ENCODE measurements at regions not wholly inside any gene's neighbourhood (a gene's known extent, or its start where the extent isn't known, plus 50 kb on each side); places are given as distances from the start of the nearest gene placed in this dataset.

- TF ChIP-seq, protein P1, sequence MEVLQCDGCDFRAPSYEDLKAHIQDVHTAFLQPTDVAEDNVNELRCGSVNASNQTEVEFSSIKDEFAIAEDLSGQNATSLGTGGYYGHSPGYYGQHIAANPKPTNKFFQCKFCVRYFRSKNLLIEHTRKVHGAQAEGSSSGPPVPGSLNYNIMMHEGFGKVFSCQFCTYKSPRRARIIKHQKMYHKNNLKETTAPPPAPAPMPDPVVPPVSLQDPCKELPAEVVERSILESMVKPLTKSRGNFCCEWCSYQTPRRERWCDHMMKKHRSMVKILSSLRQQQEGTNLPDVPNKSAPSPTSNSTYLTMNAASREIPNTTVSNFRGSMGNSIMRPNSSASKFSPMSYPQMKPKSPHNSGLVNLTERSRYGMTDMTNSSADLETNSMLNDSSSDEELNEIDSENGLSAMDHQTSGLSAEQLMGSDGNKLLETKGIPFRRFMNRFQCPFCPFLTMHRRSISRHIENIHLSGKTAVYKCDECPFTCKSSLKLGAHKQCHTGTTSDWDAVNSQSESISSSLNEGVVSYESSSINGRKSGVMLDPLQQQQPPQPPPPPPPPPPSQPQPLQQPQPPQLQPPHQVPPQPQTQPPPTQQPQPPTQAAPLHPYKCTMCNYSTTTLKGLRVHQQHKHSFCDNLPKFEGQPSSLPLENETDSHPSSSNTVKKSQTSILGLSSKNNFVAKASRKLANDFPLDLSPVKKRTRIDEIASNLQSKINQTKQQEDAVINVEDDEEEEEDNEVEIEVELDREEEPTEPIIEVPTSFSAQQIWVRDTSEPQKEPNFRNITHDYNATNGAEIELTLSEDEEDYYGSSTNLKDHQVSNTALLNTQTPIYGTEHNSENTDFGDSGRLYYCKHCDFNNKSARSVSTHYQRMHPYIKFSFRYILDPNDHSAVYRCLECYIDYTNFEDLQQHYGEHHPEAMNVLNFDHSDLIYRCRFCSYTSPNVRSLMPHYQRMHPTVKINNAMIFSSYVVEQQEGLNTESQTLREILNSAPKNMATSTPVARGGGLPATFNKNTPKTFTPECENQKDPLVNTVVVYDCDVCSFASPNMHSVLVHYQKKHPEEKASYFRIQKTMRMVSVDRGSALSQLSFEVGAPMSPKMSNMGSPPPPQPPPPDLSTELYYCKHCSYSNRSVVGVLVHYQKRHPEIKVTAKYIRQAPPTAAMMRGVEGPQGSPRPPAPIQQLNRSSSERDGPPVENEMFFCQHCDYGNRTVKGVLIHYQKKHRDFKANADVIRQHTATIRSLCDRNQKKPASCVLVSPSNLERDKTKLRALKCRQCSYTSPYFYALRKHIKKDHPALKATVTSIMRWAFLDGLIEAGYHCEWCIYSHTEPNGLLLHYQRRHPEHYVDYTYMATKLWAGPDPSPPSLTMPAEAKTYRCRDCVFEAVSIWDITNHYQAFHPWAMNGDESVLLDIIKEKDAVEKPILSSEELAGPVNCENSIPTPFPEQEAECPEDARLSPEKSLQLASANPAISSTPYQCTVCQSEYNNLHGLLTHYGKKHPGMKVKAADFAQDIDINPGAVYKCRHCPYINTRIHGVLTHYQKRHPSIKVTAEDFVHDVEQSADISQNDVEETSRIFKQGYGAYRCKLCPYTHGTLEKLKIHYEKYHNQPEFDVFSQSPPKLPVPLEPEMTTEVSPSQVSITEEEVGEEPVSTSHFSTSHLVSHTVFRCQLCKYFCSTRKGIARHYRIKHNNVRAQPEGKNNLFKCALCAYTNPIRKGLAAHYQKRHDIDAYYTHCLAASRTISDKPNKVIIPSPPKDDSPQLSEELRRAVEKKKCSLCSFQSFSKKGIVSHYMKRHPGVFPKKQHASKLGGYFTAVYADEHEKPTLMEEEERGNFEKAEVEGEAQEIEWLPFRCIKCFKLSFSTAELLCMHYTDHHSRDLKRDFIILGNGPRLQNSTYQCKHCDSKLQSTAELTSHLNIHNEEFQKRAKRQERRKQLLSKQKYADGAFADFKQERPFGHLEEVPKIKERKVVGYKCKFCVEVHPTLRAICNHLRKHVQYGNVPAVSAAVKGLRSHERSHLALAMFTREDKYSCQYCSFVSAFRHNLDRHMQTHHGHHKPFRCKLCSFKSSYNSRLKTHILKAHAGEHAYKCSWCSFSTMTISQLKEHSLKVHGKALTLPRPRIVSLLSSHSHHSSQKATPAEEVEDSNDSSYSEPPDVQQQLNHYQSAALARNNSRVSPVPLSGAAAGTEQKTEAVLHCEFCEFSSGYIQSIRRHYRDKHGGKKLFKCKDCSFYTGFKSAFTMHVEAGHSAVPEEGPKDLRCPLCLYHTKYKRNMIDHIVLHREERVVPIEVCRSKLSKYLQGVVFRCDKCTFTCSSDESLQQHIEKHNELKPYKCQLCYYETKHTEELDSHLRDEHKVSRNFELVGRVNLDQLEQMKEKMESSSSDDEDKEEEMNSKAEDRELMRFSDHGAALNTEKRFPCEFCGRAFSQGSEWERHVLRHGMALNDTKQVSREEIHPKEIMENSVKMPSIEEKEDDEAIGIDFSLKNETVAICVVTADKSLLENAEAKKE (CRISPR knock-in tag; IDR thresholded peaks at IDR 0.05) = no peak
- no peak for TF ChIP-seq EZH2 (IDR thresholded peaks at IDR 0.05; ENCODE audit: low read depth, unreplicated experiment)
Measured at GRCh38 chr7:126005064-126005463, 1075.4 kb upstream of the POT1 start (continued).

GRCh38 chr7:126001349-126001748, 1071.7 kb upstream of the POT1 start:
- peak overlapping the region; percentile 44; the same call in 1 of the 2 replicates for H2AFZ ChIP-seq
- peaks cover 5% of the 10 kb centered on the region; the same call in 1 of the 2 replicates for H3K9me2 ChIP-seq (ENCODE audit: insufficient read depth)
- peak; percentile 59; the same call in 2 of the 3 replicates for ATAC-seq
- Mint-ChIP-seq H3K4me1 (peaks cover 15% of the 10 kb centered on the region), H3K36me3 (ENCODE audit: low read depth) (no peaks in the 10 kb centered on the region; the same call in 2 of the 3 replicates), H3K27ac (no peak overlapping the region), H3K27me3 (ENCODE audit: insufficient read depth, low read depth, poor library complexity) (no peaks in the 10 kb centered on the region), H3K4me3 (no peak overlapping the region), H3K9me3 (no peaks in the 10 kb centered on the region; the same call in 2 of the 3 replicates)
- H3K79me2 ChIP-seq (replicated peaks; ENCODE audit: insufficient read depth) = no peaks in the 10 kb centered on the region
- no peak overlapping the region for H3K4me3 ChIP-seq
- H3K4me1 ChIP-seq (ENCODE audit: insufficient read depth) = no peaks in the 10 kb centered on the region
- no peaks in the 10 kb centered on the region for H3F3A ChIP-seq (replicated peaks; ENCODE audit: low read depth)
- H3K36me3 ChIP-seq (ENCODE audit: insufficient read depth) = no peaks in the 10 kb centered on the region
- no peak for TF ChIP-seq CREB1 (CRISPR knock-in tag; IDR thresholded peaks at IDR 0.05; ENCODE audit: low read depth)
- H3K27ac ChIP-seq (ENCODE audit: low read depth) = no peak overlapping the region
- no peak for DNase-seq (ENCODE audit: low spot score)
- no peaks in the 10 kb centered on the region for H4K20me1 ChIP-seq (replicated peaks; ENCODE audit: insufficient read depth)
- H3K27me3 ChIP-seq (ENCODE audit: insufficient read depth) = no peaks in the 10 kb centered on the region
- no peak overlapping the region for H3K4me2 ChIP-seq

DNA sequence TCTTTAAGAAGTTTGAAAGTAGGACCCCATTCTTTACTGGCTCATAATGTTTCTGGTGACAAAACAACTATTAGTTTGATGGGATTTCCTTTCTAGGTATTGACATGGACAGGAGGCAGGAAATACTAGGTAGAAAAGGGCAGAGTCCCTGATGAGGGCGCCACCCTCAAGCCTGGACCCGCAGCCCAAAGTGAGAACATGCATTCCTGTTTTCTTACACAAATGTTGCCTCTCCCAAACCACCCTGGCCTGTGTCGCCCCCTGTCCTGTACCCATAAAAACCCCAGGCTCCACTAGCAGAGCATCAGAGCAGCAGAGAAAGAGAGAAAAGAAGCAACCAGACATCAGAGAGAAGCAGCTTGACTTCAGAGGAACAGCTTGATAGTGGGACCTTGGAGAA, 1055.2 kb upstream of the POT1 start:
- H3K4me3 Mint-ChIP-seq = no peak overlapping the region

More for the DNA sequence above, 1055.2 kb upstream of the POT1 start:
- no peak overlapping the region for H3K27ac Mint-ChIP-seq
- Histone ChIP-seq H3F3A (replicated peaks; ENCODE audit: low read depth) (no peaks in the 10 kb centered on the region), H3K79me2 (replicated peaks; ENCODE audit: insufficient read depth) (no peaks in the 10 kb centered on the region), H3K27me3 (ENCODE audit: insufficient read depth) (no peaks in the 10 kb centered on the region), H4K20me1 (replicated peaks; ENCODE audit: insufficient read depth) (no peaks in the 10 kb centered on the region), H3K4me2 (no peak overlapping the region), H3K9me2 (ENCODE audit: insufficient read depth) (no peaks in the 10 kb centered on the region), H3K27ac (ENCODE audit: low read depth) (no peak overlapping the region), H3K4me1 (ENCODE audit: insufficient read depth) (no peaks in the 10 kb centered on the region), H3K4me3 (no peak overlapping the region), H2AFZ (0 out of 2 replicates have a peak overlapping the region, but pooled peaks have one; percentile 14), H3K36me3 (ENCODE audit: insufficient read depth) (no peaks in the 10 kb centered on the region)
- H3K9me3 Mint-ChIP-seq = peaks cover 3% of the 10 kb centered on the region; the same call in 2 of the 3 replicates
- peak; percentile 42 to 59 for TF ChIP-seq CTCF (conservative IDR thresholded peaks at IDR 0.05; ENCODE audit: low read depth in 2 of 2)
- no peak for TF ChIP-seq REST (IDR thresholded peaks at IDR 0.05; ENCODE audit: unreplicated experiment)
- H3K27me3 Mint-ChIP-seq (ENCODE audit: insufficient read depth, low read depth, poor library complexity) = peaks cover 2% of the 10 kb centered on the region
- DNase-seq (ENCODE audit: low spot score) (peak; percentile 26), ATAC-seq (peak; percentile 45; the same call in 1 of the 3 replicates)
- no peaks in the 10 kb centered on the region; the same call in 2 of the 3 replicates for H3K36me3 Mint-ChIP-seq (ENCODE audit: low read depth)
- H3K4me1 Mint-ChIP-seq = no peaks in the 10 kb centered on the region

Measured in GM23338 (cell line).